Parathyroid adenoma (tissue), 2 donors: ENCODE measurements at regions not wholly inside any gene's neighbourhood (a gene's known extent, or its start where the extent isn't known, plus 50 kb on each side); places are given as distances from the start of the nearest gene placed in this dataset.

Experiments
- H2AFZ ChIP-seq: fragments of 300-600 bp; sonication (generic); one replicate; pipeline ENCODE4 v1.7.0; 2017; ENCODE audit warnings: antibody characterized with exemption, mild to moderate bottlenecking
- H3K27ac ChIP-seq: fragments of 300-600 bp; sonication (generic); one replicate; pipeline ENCODE4 v1.7.0; 2017
- H3K27me3 ChIP-seq: fragments of 300-600 bp; sonication (generic); one replicate; pipeline ENCODE4 v1.7.0; 2017; ENCODE audit warnings: low read length; ENCODE audit not compliant: control insufficient read depth, insufficient read depth
- H3K36me3 ChIP-seq: fragments of 300-600 bp; sonication (generic); one replicate; pipeline ENCODE4 v1.7.0; 2017; ENCODE audit warnings: low read length; ENCODE audit not compliant: control insufficient read depth, insufficient read depth
- H3K4me1 ChIP-seq: fragments of 300-600 bp; sonication (generic); one replicate; pipeline ENCODE4 v1.7.0; 2017; ENCODE audit warnings: control low read depth
- H3K4me2 ChIP-seq: fragments of 300-600 bp; sonication (generic); one replicate; pipeline ENCODE4 v1.7.0; 2017; ENCODE audit warnings: low read length
- H3K4me3 ChIP-seq: fragments of 300-600 bp; sonication (generic); one replicate; pipeline ENCODE4 v1.7.0; 2017; ENCODE audit warnings: low read depth, low read length
- H3K79me2 ChIP-seq: fragments of 300-600 bp; sonication (generic); one replicate; pipeline ENCODE4 v1.7.0; 2017; ENCODE audit warnings: control low read depth
- H3K9ac ChIP-seq: fragments of 300-600 bp; sonication (generic); one replicate; pipeline ENCODE4 v1.7.0; 2017; ENCODE audit warnings: mild to moderate bottlenecking
- H3K9me3 ChIP-seq: fragments of 300-600 bp; sonication (generic); one replicate; pipeline ENCODE4 v1.7.0; 2017; ENCODE audit warnings: low read length; ENCODE audit not compliant: control insufficient read depth
- CTCF ChIP-seq: fragments of 300-600 bp; sonication (generic); IDR thresholded peaks from one replicate; pipeline ENCODE4 v1.7.0; 2017; ENCODE audit warnings: antibody characterized with exemption, mild to moderate bottlenecking
- donor health status: primary hyperparathyroidism.

GRCh38 chr4:137660211-137660610 is 127.9 kb upstream of the PCDH18 start:
- H2AFZ ChIP-seq = no peak overlapping the region
- no peak overlapping the region for H3K27ac ChIP-seq
- no peaks in the 10 kb centered on the region for H3K27me3 ChIP-seq
- no peak for TF ChIP-seq CTCF
- H3K9ac ChIP-seq = no peak overlapping the region
- H3K4me3 ChIP-seq = no peak overlapping the region
- H3K4me2 ChIP-seq = no peak overlapping the region
- no peaks in the 10 kb centered on the region for H3K79me2 ChIP-seq
- no peaks in the 10 kb centered on the region for H3K36me3 ChIP-seq
- H3K4me1 ChIP-seq = no peaks in the 10 kb centered on the region
- H3K9me3 ChIP-seq = no peaks in the 10 kb centered on the region

DNA sequence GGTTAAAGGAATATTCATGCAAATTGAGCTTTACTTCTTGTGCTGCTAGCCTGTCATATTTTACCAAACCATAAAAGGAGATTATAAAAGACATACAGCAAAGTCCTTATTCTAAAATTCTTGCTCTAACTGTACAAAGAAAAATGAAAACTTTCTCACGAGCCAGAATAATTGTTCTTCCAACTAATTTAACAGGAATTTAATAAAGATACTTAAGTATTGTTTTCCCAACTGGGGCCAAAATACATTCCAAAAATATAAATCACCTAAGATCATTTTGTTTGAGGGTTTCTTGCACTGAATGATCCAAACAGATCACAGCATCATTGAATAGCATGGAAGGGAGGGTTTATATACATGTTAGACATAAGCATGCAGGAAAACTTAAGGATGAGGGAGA is 127.1 kb upstream of the PCDH18 start:
- TF ChIP-seq CTCF = no peak
- H3K36me3 ChIP-seq = no peaks in the 10 kb centered on the region
- no peaks in the 10 kb centered on the region for H3K9me3 ChIP-seq
- no peaks in the 10 kb centered on the region for H3K27me3 ChIP-seq
- no peaks in the 10 kb centered on the region for H3K4me1 ChIP-seq
- no peaks in the 10 kb centered on the region for H3K79me2 ChIP-seq
- H3K4me3 ChIP-seq = no peak overlapping the region
- no peak overlapping the region for H2AFZ ChIP-seq
- no peak overlapping the region for H3K27ac ChIP-seq
- no peak overlapping the region for H3K4me2 ChIP-seq
- H3K9ac ChIP-seq = no peak overlapping the region

DNA sequence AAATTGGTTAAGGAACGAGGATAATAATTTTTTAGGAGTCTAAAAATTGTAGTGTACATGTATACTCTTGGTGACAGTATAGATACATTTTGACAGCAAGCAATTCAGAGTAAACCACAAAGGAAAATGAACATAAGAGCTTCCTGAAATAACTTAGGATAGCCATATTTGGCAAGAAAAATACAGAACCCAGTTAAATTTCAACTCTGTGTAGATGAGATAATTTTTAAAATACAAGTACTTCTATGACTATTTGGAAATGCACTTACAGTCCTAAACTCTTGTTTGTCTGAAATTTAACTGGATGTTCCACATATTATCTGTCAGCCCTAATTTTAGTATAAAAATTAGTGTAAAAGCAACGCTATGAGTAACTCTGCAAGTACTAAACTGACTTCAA is 124.4 kb upstream of the PCDH18 start:
- Histone ChIP-seq H3K9me3 (no peaks in the 10 kb centered on the region), H3K27me3 (no peaks in the 10 kb centered on the region), H3K9ac (no peak overlapping the region), H3K4me3 (no peak overlapping the region), H3K4me1 (no peaks in the 10 kb centered on the region), H3K79me2 (no peaks in the 10 kb centered on the region), H3K36me3 (no peaks in the 10 kb centered on the region), H3K27ac (no peak overlapping the region), H2AFZ (no peak overlapping the region), H3K4me2 (no peak overlapping the region)
- TF ChIP-seq CTCF = no peak

- Histone ChIP-seq H3K4me2 (no peak overlapping the region), H2AFZ (no peak overlapping the region), H3K27ac (no peak overlapping the region), H3K27me3 (no peaks in the 10 kb centered on the region), H3K4me1 (no peaks in the 10 kb centered on the region), H3K4me3 (no peak overlapping the region), H3K36me3 (no peaks in the 10 kb centered on the region), H3K79me2 (no peaks in the 10 kb centered on the region), H3K9ac (no peak overlapping the region), H3K9me3 (no peaks in the 10 kb centered on the region)
- no peak for TF ChIP-seq CTCF
Observed at GRCh38 chr4:137655302-137655701, 123.0 kb upstream of the PCDH18 start.

GRCh38 chr4:137651128-137651527 is 118.8 kb upstream of the PCDH18 start:
- Histone ChIP-seq H3K27ac (no peak overlapping the region), H3K4me2 (no peak overlapping the region), H3K36me3 (no peaks in the 10 kb centered on the region), H3K4me1 (no peaks in the 10 kb centered on the region), H3K9me3 (no peaks in the 10 kb centered on the region), H3K79me2 (no peaks in the 10 kb centered on the region), H3K4me3 (no peak overlapping the region), H3K9ac (no peak overlapping the region), H3K27me3 (no peaks in the 10 kb centered on the region), H2AFZ (no peak overlapping the region)
- no peak for TF ChIP-seq CTCF
